ENCODE measurements at regions not wholly inside any gene's neighbourhood (a gene's known extent, or its start where the extent isn't known, plus 50 kb on each side); places are given as distances from the start of the nearest gene placed in this dataset.
"Not testable (repeated sequence)": the region's sequence is repeated elsewhere in the genome, so short reads cannot be mapped to it uniquely, and the experiment has no call there.

- not testable (repeated sequence) for H3K36me3 ChIP-seq (ENCODE audit: control insufficient read depth, insufficient read depth, low read length); H3K27ac Mint-ChIP-seq; H3K27ac ChIP-seq (ENCODE audit: insufficient read depth, low read length, poor library complexity, severe bottlenecking); H3K4me1 Mint-ChIP-seq; H3K4me3 ChIP-seq (ENCODE audit: low read depth, low read length); H3K36me3 Mint-ChIP-seq; DNase-seq; H3K4me1 ChIP-seq (ENCODE audit: control insufficient read depth, insufficient read depth, low read length, poor library complexity, severe bottlenecking); H3K27me3 ChIP-seq (ENCODE audit: control insufficient read depth, insufficient read depth, low read length); H3K27me3 Mint-ChIP-seq; H3K4me3 Mint-ChIP-seq; H3K9me3 ChIP-seq (ENCODE audit: control insufficient read depth in 2 of 2, low read length in 2 of 2); ATAC-seq (ENCODE audit: low read depth in 2 of 2)
- peaks cover 2 to 19% (median 9%) of the 10 kb centered on the region in 7 donors for H3K9me3 Mint-ChIP-seq
These were observed 267.2 kb upstream of the CCNG1 start for GRCh38 chr5:163170161-163170560.

- no peaks in the 10 kb centered on the region for H3K9me3 ChIP-seq (ENCODE audit: control insufficient read depth in 2 of 2, low read length in 2 of 2)
- H3K27me3 ChIP-seq (ENCODE audit: control insufficient read depth, insufficient read depth, low read length), result no peaks in the 10 kb centered on the region
- no peaks in the 10 kb centered on the region for H3K27me3 Mint-ChIP-seq
- no peak overlapping the region for H3K4me3 ChIP-seq (ENCODE audit: low read depth, low read length)
- no peak overlapping the region for H3K27ac ChIP-seq (ENCODE audit: insufficient read depth, low read length, poor library complexity, severe bottlenecking)
- ATAC-seq (ENCODE audit: low read depth in 2 of 2) (no peak), DNase-seq (no peak)
- H3K9me3 Mint-ChIP-seq, result peaks cover 2 to 11% (median 4%) of the 10 kb centered on the region in 7 donors
- H3K27ac Mint-ChIP-seq, result no peak overlapping the region
- H3K4me3 Mint-ChIP-seq, result no peak overlapping the region
- H3K4me1 ChIP-seq (ENCODE audit: control insufficient read depth, insufficient read depth, low read length, poor library complexity, severe bottlenecking), result no peaks in the 10 kb centered on the region
- peaks cover 3% of the 10 kb centered on the region for H3K36me3 Mint-ChIP-seq
- H3K36me3 ChIP-seq (ENCODE audit: control insufficient read depth, insufficient read depth, low read length), result no peaks in the 10 kb centered on the region
- no peaks in the 10 kb centered on the region for H3K4me1 Mint-ChIP-seq
These were observed 264.7 kb upstream of the CCNG1 start for GRCh38 chr5:163172540-163173338.

GRCh38 chr5:163177971-163178370 is 259.4 kb upstream of the CCNG1 start:
- Histone ChIP-seq H3K27me3 (ENCODE audit: control insufficient read depth, insufficient read depth, low read length) (no peaks in the 10 kb centered on the region), H3K27ac (ENCODE audit: insufficient read depth, low read length, poor library complexity, severe bottlenecking) (no peak overlapping the region), H3K4me3 (ENCODE audit: low read depth, low read length) (no peak overlapping the region), H3K4me1 (ENCODE audit: control insufficient read depth, insufficient read depth, low read length, poor library complexity, severe bottlenecking) (no peaks in the 10 kb centered on the region), H3K9me3 (ENCODE audit: control insufficient read depth in 2 of 2, low read length in 2 of 2) (no peaks in the 10 kb centered on the region), H3K36me3 (ENCODE audit: control insufficient read depth, insufficient read depth, low read length) (no peaks in the 10 kb centered on the region)
- no peaks in the 10 kb centered on the region for H3K4me1 Mint-ChIP-seq
- ATAC-seq (ENCODE audit: low read depth in 2 of 2), result no peak
- no peaks in the 10 kb centered on the region for H3K36me3 Mint-ChIP-seq
- H3K9me3 Mint-ChIP-seq, result peaks cover 0 to 13% (median 5%) of the 10 kb centered on the region in 7 donors
- no peak overlapping the region for H3K4me3 Mint-ChIP-seq
- H3K27me3 Mint-ChIP-seq, result no peaks in the 10 kb centered on the region
- DNase-seq, result no peak
- no peak overlapping the region for H3K27ac Mint-ChIP-seq

GRCh38 chr5:163185315-163185714 is 252.1 kb upstream of the CCNG1 start:
- Mint-ChIP-seq H3K27ac (no peak overlapping the region), H3K4me1 (no peaks in the 10 kb centered on the region), H3K9me3 (peaks cover 0 to 16% (median 6%) of the 10 kb centered on the region in 7 donors), H3K27me3 (no peaks in the 10 kb centered on the region), H3K36me3 (no peaks in the 10 kb centered on the region), H3K4me3 (no peak overlapping the region)
- H3K36me3 ChIP-seq (ENCODE audit: control insufficient read depth, insufficient read depth, low read length), result no peaks in the 10 kb centered on the region
- H3K9me3 ChIP-seq (ENCODE audit: control insufficient read depth in 2 of 2, low read length in 2 of 2), result no peaks in the 10 kb centered on the region
- H3K27ac ChIP-seq (ENCODE audit: insufficient read depth, low read length, poor library complexity, severe bottlenecking), result no peak overlapping the region
- no peak overlapping the region for H3K4me3 ChIP-seq (ENCODE audit: low read depth, low read length)
- no peaks in the 10 kb centered on the region for H3K27me3 ChIP-seq (ENCODE audit: control insufficient read depth, insufficient read depth, low read length)
- DNase-seq, result no peak
- ATAC-seq (ENCODE audit: low read depth in 2 of 2), result no peak
- no peaks in the 10 kb centered on the region for H3K4me1 ChIP-seq (ENCODE audit: control insufficient read depth, insufficient read depth, low read length, poor library complexity, severe bottlenecking)

GRCh38 chr5:163189023-163189553 is 248.3 kb upstream of the CCNG1 start:
- Histone ChIP-seq H3K4me1 (ENCODE audit: control insufficient read depth, insufficient read depth, low read length, poor library complexity, severe bottlenecking) (no peaks in the 10 kb centered on the region), H3K27ac (ENCODE audit: insufficient read depth, low read length, poor library complexity, severe bottlenecking) (no peak overlapping the region), H3K4me3 (ENCODE audit: low read depth, low read length) (no peak overlapping the region), H3K36me3 (ENCODE audit: control insufficient read depth, insufficient read depth, low read length) (no peaks in the 10 kb centered on the region), H3K9me3 (ENCODE audit: control insufficient read depth in 2 of 2, low read length in 2 of 2) (no peaks in the 10 kb centered on the region), H3K27me3 (ENCODE audit: control insufficient read depth, insufficient read depth, low read length) (no peaks in the 10 kb centered on the region)
- peaks cover 0 to 8% (median 0%) of the 10 kb centered on the region in 7 donors for H3K9me3 Mint-ChIP-seq
- no peak overlapping the region for H3K4me3 Mint-ChIP-seq
- no peaks in the 10 kb centered on the region for H3K27me3 Mint-ChIP-seq
- no peaks in the 10 kb centered on the region for H3K4me1 Mint-ChIP-seq
- H3K27ac Mint-ChIP-seq, result no peak overlapping the region
- DNase-seq (no peak), ATAC-seq (ENCODE audit: low read depth in 2 of 2) (no peak)
- no peaks in the 10 kb centered on the region for H3K36me3 Mint-ChIP-seq

- Mint-ChIP-seq H3K27me3 (no peaks in the 10 kb centered on the region), H3K36me3 (no peaks in the 10 kb centered on the region), H3K9me3 (peaks cover 2 to 13% (median 6%) of the 10 kb centered on the region in 7 donors), H3K4me3 (no peak overlapping the region), H3K4me1 (no peaks in the 10 kb centered on the region), H3K27ac (no peak overlapping the region)
- Histone ChIP-seq H3K36me3 (ENCODE audit: control insufficient read depth, insufficient read depth, low read length) (no peaks in the 10 kb centered on the region), H3K27me3 (ENCODE audit: control insufficient read depth, insufficient read depth, low read length) (no peaks in the 10 kb centered on the region), H3K4me3 (ENCODE audit: low read depth, low read length) (no peak overlapping the region), H3K9me3 (ENCODE audit: control insufficient read depth in 2 of 2, low read length in 2 of 2) (no peaks in the 10 kb centered on the region), H3K4me1 (ENCODE audit: control insufficient read depth, insufficient read depth, low read length, poor library complexity, severe bottlenecking) (no peaks in the 10 kb centered on the region), H3K27ac (ENCODE audit: insufficient read depth, low read length, poor library complexity, severe bottlenecking) (no peak overlapping the region)
- no peak for DNase-seq
- ATAC-seq (ENCODE audit: low read depth in 2 of 2), result no peak
These were observed 247.1 kb upstream of the CCNG1 start for GRCh38 chr5:163190283-163190682.

- H3K4me3 Mint-ChIP-seq, result no peak overlapping the region
- H3K27me3 Mint-ChIP-seq, result no peaks in the 10 kb centered on the region
- Histone ChIP-seq H3K9me3 (ENCODE audit: control insufficient read depth in 2 of 2, low read length in 2 of 2) (no peaks in the 10 kb centered on the region), H3K4me1 (ENCODE audit: control insufficient read depth, insufficient read depth, low read length, poor library complexity, severe bottlenecking) (no peaks in the 10 kb centered on the region), H3K27me3 (ENCODE audit: control insufficient read depth, insufficient read depth, low read length) (no peaks in the 10 kb centered on the region), H3K27ac (ENCODE audit: insufficient read depth, low read length, poor library complexity, severe bottlenecking) (no peak overlapping the region), H3K4me3 (ENCODE audit: low read depth, low read length) (no peak overlapping the region), H3K36me3 (ENCODE audit: control insufficient read depth, insufficient read depth, low read length) (no peaks in the 10 kb centered on the region)
- H3K27ac Mint-ChIP-seq, result no peak overlapping the region
- no peaks in the 10 kb centered on the region for H3K36me3 Mint-ChIP-seq
- peaks cover 2 to 8% (median 6%) of the 10 kb centered on the region in 7 donors for H3K9me3 Mint-ChIP-seq
- ATAC-seq (ENCODE audit: low read depth in 2 of 2) (no peak), DNase-seq (no peak)
- H3K4me1 Mint-ChIP-seq, result no peaks in the 10 kb centered on the region
These were observed 246.6 kb upstream of the CCNG1 start for GRCh38 chr5:163190784-163191183.

- peaks cover 0 to 7% (median 3%) of the 10 kb centered on the region in 7 donors for H3K9me3 Mint-ChIP-seq
- no peaks in the 10 kb centered on the region for H3K9me3 ChIP-seq (ENCODE audit: control insufficient read depth in 2 of 2, low read length in 2 of 2)
- H3K27me3 ChIP-seq (ENCODE audit: control insufficient read depth, insufficient read depth, low read length), result no peaks in the 10 kb centered on the region
- H3K4me1 Mint-ChIP-seq, result no peaks in the 10 kb centered on the region
- no peaks in the 10 kb centered on the region for H3K36me3 ChIP-seq (ENCODE audit: control insufficient read depth, insufficient read depth, low read length)
- no peak overlapping the region for H3K4me3 Mint-ChIP-seq
- H3K4me3 ChIP-seq (ENCODE audit: low read depth, low read length), result no peak overlapping the region
- no peaks in the 10 kb centered on the region for H3K4me1 ChIP-seq (ENCODE audit: control insufficient read depth, insufficient read depth, low read length, poor library complexity, severe bottlenecking)
- DNase-seq (no peak), ATAC-seq (ENCODE audit: low read depth in 2 of 2) (no peak)
- H3K27ac Mint-ChIP-seq, result no peak overlapping the region
- no peaks in the 10 kb centered on the region for H3K36me3 Mint-ChIP-seq
- H3K27ac ChIP-seq (ENCODE audit: insufficient read depth, low read length, poor library complexity, severe bottlenecking), result no peak overlapping the region
- no peaks in the 10 kb centered on the region for H3K27me3 Mint-ChIP-seq
These were observed 243.5 kb upstream of the CCNG1 start for GRCh38 chr5:163193886-163194285.

Data from CD4-positive, CD25-positive, alpha-beta regulatory T cell (primary cell).